Endothelial cell of umbilical vein (primary cell): ENCODE measurements at regions not wholly inside any gene's neighbourhood (a gene's known extent, or its start where the extent isn't known, plus 50 kb on each side); places are given as distances from the start of the nearest gene placed in this dataset.

Source experiments
- BruUV-seq: library from RNA; stranded (reverse); fragments of 400-500 nt; replicated peaks from 2 replicates; lab custom pipeline; 2021; lab: Mats Ljungman, UMichigan
- CTCF ChIA-PET: fragments of 300-600, 350-600 bp; sonication (Branson Sonifier 250); formaldehyde crosslinking; loops from one replicate; lab custom pipeline; 2021; ENCODE audit warnings: antibody characterized with exemption, inconsistent platforms; lab: Charles Lee
- POLR2A ChIA-PET: fragments of 300-600, 350-600 bp; sonication (Branson Sonifier 250); formaldehyde crosslinking; loops from one replicate; lab custom pipeline; 2021; ENCODE audit warnings: antibody characterized with exemption, inconsistent platforms; lab: Charles Lee
- DNase-seq: peaks from one replicate; pipeline ENCODE4 v3.0.0-alpha.2; 2011; ENCODE audit warnings: low read depth, low spot score
- FAIRE-seq: peaks from 2 replicates; lab custom pipeline; 2011; peaks lifted over from hg19 to GRCh38; lab: Jason Lieb, UNC
- H2AFZ ChIP-seq: 2 replicates; pipeline ENCODE4 v1.6.0; 2012; ENCODE audit warnings: low read depth, low read length, control low read depth, inconsistent platforms
- H3K27ac ChIP-seq: 2 replicates; pipeline ENCODE4 v1.5.1; 2011; ENCODE audit warnings: low read depth, mild to moderate bottlenecking, control low read depth, low read length, moderate library complexity; ENCODE audit not compliant: insufficient read depth
- H3K27me3 ChIP-seq, 2 experiments: 2 replicates each; pipeline versions ENCODE4 v1.6.0 to v1.6.1; 2011; ENCODE audit warnings: low read length in 2 of 2, mixed read lengths in 1 of 2; ENCODE audit not compliant: control insufficient read depth in 2 of 2, insufficient read depth in 2 of 2
- H3K36me3 ChIP-seq, 2 experiments: 2 replicates in 1 of 2; 3 replicates in 1 of 2; pipeline ENCODE4 v1.5.1; 2011; ENCODE audit warnings: low read length in 2 of 2, mild to moderate bottlenecking in 1 of 2, moderate library complexity in 1 of 2; ENCODE audit not compliant: control insufficient read depth in 2 of 2, insufficient read depth in 2 of 2; ENCODE audit errors: extremely low read depth in 1 of 2
- H3K4me1 ChIP-seq: 3 replicates; pipeline ENCODE4 v1.5.1; 2011; ENCODE audit warnings: mild to moderate bottlenecking, low read length; ENCODE audit not compliant: control insufficient read depth, insufficient read depth; ENCODE audit errors: extremely low read depth
- H3K4me2 ChIP-seq: 2 replicates; pipeline ENCODE4 v1.6.1; 2011; ENCODE audit warnings: low read length, control low read depth, mixed read lengths; ENCODE audit not compliant: insufficient read depth
- H3K4me3 ChIP-seq, 3 experiments: fragments of 200-600 bp in 1 of 3; sonication (generic), shearing (Covaris generic) in 1 of 3; replicated peaks in 1 of 3; 2 replicates each; pipeline ENCODE4 v1.5.1; 2011 to 2016; ENCODE audit warnings: control low read depth in 3 of 3, low read length in 3 of 3, mild to moderate bottlenecking in 2 of 3, inconsistent platforms in 1 of 3, low read depth in 1 of 3, moderate library complexity in 1 of 3; ENCODE audit not compliant: insufficient read depth in 1 of 3
- H3K79me2 ChIP-seq: 2 replicates; pipeline ENCODE4 v1.6.0; 2012; ENCODE audit warnings: low read length, inconsistent platforms; ENCODE audit not compliant: control insufficient read depth, insufficient read depth
- H3K9ac ChIP-seq: replicated peaks from 2 replicates; pipeline ENCODE3; 2011; ENCODE audit warnings: low read length, control low read depth; ENCODE audit not compliant: insufficient read depth; ENCODE audit errors: extremely low read depth
- H3K9me1 ChIP-seq: replicated peaks from 3 replicates; pipeline ENCODE4 v1.6.0; 2011; ENCODE audit warnings: mild to moderate bottlenecking, low read length; ENCODE audit not compliant: control insufficient read depth, insufficient read depth; ENCODE audit errors: extremely low read depth
- H3K9me3 ChIP-seq: replicated peaks from 2 replicates; pipeline ENCODE4 v1.5.1; 2012; ENCODE audit warnings: low read length, inconsistent platforms; ENCODE audit not compliant: control insufficient read depth, insufficient read depth
- H4K20me1 ChIP-seq: replicated peaks from 2 replicates; pipeline ENCODE3; 2011; ENCODE audit warnings: mild to moderate bottlenecking, low read length; ENCODE audit not compliant: control insufficient read depth, insufficient read depth; ENCODE audit errors: extremely low read depth
- EZH2 ChIP-seq: IDR thresholded peaks from 2 replicates; pipeline ENCODE4 v1.6.1; 2012; ENCODE audit warnings: borderline replicate concordance, low read depth, mild to moderate bottlenecking, moderate library complexity, low read length, inconsistent platforms; ENCODE audit not compliant: severe bottlenecking
- FOS ChIP-seq: IDR thresholded peaks from 2 replicates; pipeline ENCODE4 v1.6.1; 2011; ENCODE audit warnings: mild to moderate bottlenecking, low read length, moderate library complexity, borderline replicate concordance; ENCODE audit not compliant: insufficient read depth
- GATA2 ChIP-seq: IDR thresholded peaks from 2 replicates; pipeline ENCODE4 v1.7.0; 2011; ENCODE audit warnings: low read depth, mild to moderate bottlenecking, moderate library complexity, mixed read lengths, low read length; ENCODE audit not compliant: insufficient read length, insufficient read depth
- JUN ChIP-seq: IDR thresholded peaks from 2 replicates; pipeline ENCODE4 v1.6.1; 2011; ENCODE audit warnings: borderline replicate concordance, low read depth; ENCODE audit not compliant: insufficient read length, insufficient read depth
- MYC ChIP-seq: IDR thresholded peaks from one replicate; pipeline ENCODE4 v1.6.1; 2011; ENCODE audit warnings: mild to moderate bottlenecking, low read depth, low read length
- POLR2A ChIP-seq: IDR thresholded peaks from 2 replicates; pipeline ENCODE4 v1.6.1; 2012; ENCODE audit warnings: low read depth, mild to moderate bottlenecking, control low read depth, low read length
- POLR2AphosphoS5 ChIP-seq: IDR thresholded peaks from 2 replicates; pipeline ENCODE4 v1.6.1; 2012; ENCODE audit warnings: low read depth, mild to moderate bottlenecking, control low read depth, low read length, moderate library complexity; ENCODE audit not compliant: insufficient read depth
- dilution Hi-C: fragments of 300-500 bp; cut with MboI; formaldehyde crosslinking; loops from one replicate; pipeline ENCODE4 v1.15.0; 2019; ENCODE audit warnings: low sequenced_read_pairs; ENCODE audit not compliant: extremely low pct_ligation_motif_present
- intact Hi-C: fragments of 100-400 bp; cut with micrococcal nuclease; formaldehyde crosslinking; loops from one replicate; pipeline ENCODE4 v1.10.0; 2022
- TF ChIP-seq, protein P1 (sequence below): IDR thresholded peaks from 2 replicates; pipeline ENCODE4 v1.6.1; 2011; ENCODE audit not compliant: insufficient read depth, insufficient read length
- TF ChIP-seq, protein P2 (sequence below), 2 donors: IDR thresholded peaks; 1 replicate in 1 of 2; 2 replicates in 1 of 2; pipeline ENCODE4 v1.5.1; 2011; ENCODE audit warnings: low read length in 2 of 2, mild to moderate bottlenecking in 2 of 2, moderate library complexity in 2 of 2, control low read depth in 1 of 2, inconsistent platforms in 1 of 2, low read depth in 1 of 2; ENCODE audit not compliant: insufficient read depth in 1 of 2; ENCODE audit errors: extremely low read depth in 1 of 2

DNA sequence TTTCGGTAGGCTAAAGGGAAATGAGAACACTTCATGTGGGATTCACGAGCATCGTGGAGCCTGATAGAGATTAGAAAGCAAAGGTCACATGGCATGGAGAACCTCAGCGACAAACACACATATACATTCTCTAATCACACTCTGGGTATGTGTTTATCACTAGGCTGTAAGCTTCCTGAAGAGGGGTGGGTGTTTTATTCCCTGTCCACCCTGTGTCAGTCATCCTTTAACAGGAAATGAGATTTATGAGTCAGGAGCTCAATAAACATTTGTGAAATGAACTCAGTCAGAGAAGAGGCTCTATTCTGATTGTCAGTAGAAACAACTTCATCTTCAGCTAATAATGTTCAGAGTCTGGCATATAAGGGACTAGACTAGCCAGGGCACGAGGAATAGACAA, 71.7 kb upstream of the EIF3M start:
- H3K4me3 ChIP-seq: no peak overlapping the region
- peak overlapping the region; percentile 49 for H3K4me2 ChIP-seq
- BruUV-seq: no TSS peak
- no peaks in the 10 kb centered on the region for H3K9me1 ChIP-seq
- ChIA-PET POLR2A (no interaction called here), CTCF (interaction anchor here (0.9 kb wide), 1 partner anchor 34 kb away, joined by 3 read pairs; no protein-coding TSS in a partner anchor)
- intact Hi-C loops (no loop called here), dilution Hi-C loops (no loop called here)
- H3K27ac ChIP-seq: no peak overlapping the region
- peak overlapping the region; percentile 77 for H2AFZ ChIP-seq
- peaks cover 6% of the 10 kb centered on the region for H3K4me1 ChIP-seq
- no peak overlapping the region for H3K9ac ChIP-seq
- no peaks in the 10 kb centered on the region for H4K20me1 ChIP-seq
- H3K79me2 ChIP-seq: no peaks in the 10 kb centered on the region
- DNase-seq: peak; percentile 59
- FAIRE-seq: peak; percentile 80
- no peaks in the 10 kb centered on the region for H3K36me3 ChIP-seq
- TF ChIP-seq JUN: no peak
- peak; percentile 66 for TF ChIP-seq GATA2
- TF ChIP-seq EZH2: no peak
- TF ChIP-seq FOS: peak; percentile 72
- H3K27me3 ChIP-seq: no peaks in the 10 kb centered on the region
- H3K9me3 ChIP-seq: no peaks in the 10 kb centered on the region

DNA sequence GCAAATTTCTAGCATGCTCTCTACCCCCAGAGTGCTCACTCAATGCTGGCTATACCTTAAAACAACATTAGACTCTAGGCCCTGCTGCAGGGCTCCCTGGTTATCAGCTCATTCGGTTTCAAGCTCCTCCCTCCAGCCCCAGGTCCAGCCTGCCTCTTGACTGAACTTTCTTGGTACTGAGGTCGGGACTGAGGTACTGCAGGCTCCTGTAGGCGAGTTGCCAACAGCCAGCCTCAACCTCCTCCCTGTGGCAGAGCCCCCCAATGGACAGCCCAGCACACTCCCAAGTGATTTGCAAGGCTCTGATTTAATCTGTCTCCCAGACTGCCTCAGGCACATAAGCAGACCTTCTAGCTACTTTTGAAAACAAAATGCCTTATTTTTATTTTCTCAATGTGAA, 73.6 kb upstream of the EIF3M start:
- H3K9me1 ChIP-seq: no peaks in the 10 kb centered on the region
- peaks cover 6% of the 10 kb centered on the region for H3K4me1 ChIP-seq
- H3K4me2 ChIP-seq: no peak overlapping the region
- intact Hi-C loops: no loop called here
- H3K27me3 ChIP-seq: no peaks in the 10 kb centered on the region
- H3K9me3 ChIP-seq: no peaks in the 10 kb centered on the region
- BruUV-seq: no TSS peak
- ChIA-PET POLR2A (no interaction called here), CTCF (no interaction called here)
- H3K9ac ChIP-seq: no peak overlapping the region
- H2AFZ ChIP-seq: no peak overlapping the region
- TF ChIP-seq, protein P1, sequence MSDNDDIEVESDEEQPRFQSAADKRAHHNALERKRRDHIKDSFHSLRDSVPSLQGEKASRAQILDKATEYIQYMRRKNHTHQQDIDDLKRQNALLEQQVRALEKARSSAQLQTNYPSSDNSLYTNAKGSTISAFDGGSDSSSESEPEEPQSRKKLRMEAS: no peak
- TF ChIP-seq GATA2 (no peak), JUN (no peak), POLR2A (no peak), EZH2 (no peak), FOS (no peak), POLR2AphosphoS5 (no peak), MYC (no peak)
- TF ChIP-seq, protein P2, sequence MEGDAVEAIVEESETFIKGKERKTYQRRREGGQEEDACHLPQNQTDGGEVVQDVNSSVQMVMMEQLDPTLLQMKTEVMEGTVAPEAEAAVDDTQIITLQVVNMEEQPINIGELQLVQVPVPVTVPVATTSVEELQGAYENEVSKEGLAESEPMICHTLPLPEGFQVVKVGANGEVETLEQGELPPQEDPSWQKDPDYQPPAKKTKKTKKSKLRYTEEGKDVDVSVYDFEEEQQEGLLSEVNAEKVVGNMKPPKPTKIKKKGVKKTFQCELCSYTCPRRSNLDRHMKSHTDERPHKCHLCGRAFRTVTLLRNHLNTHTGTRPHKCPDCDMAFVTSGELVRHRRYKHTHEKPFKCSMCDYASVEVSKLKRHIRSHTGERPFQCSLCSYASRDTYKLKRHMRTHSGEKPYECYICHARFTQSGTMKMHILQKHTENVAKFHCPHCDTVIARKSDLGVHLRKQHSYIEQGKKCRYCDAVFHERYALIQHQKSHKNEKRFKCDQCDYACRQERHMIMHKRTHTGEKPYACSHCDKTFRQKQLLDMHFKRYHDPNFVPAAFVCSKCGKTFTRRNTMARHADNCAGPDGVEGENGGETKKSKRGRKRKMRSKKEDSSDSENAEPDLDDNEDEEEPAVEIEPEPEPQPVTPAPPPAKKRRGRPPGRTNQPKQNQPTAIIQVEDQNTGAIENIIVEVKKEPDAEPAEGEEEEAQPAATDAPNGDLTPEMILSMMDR (IDR thresholded peaks at IDR 0.05; ENCODE audit: extremely low read depth in 1 of 2, insufficient read depth in 1 of 2, low read depth in 1 of 2, low read length in 2 of 2): no peak
- H3K36me3 ChIP-seq: no peaks in the 10 kb centered on the region
- no peaks in the 10 kb centered on the region for H4K20me1 ChIP-seq
- FAIRE-seq (no peak), DNase-seq (no peak)
- no peak overlapping the region for H3K27ac ChIP-seq
- dilution Hi-C loops: no loop called here
- H3K4me3 ChIP-seq: no peak overlapping the region
- no peaks in the 10 kb centered on the region for H3K79me2 ChIP-seq
